ENCODE measurements at regions not wholly inside any gene's neighbourhood (a gene's known extent, or its start where the extent isn't known, plus 50 kb on each side); places are given as distances from the start of the nearest gene placed in this dataset.

GRCh38 chr2:49487139-49487538 is 332.8 kb upstream of the FSHR start:
- TF ChIP-seq CTCF (IDR thresholded peaks at IDR 0.05) (no peak), SIN3A (IDR thresholded peaks at IDR 0.05; ENCODE audit: borderline replicate concordance, low read depth, low read length) (no peak), GATA2 (CRISPR knock-in tag; IDR thresholded peaks at IDR 0.05) (no peak), EZH2phosphoT487 (IDR thresholded peaks at IDR 0.05; ENCODE audit: borderline replicate concordance, low read depth) (no peak), FOSL2 (IDR thresholded peaks at IDR 0.05; ENCODE audit: borderline replicate concordance, low read depth) (no peak)
- TF ChIP-seq, protein P1, sequence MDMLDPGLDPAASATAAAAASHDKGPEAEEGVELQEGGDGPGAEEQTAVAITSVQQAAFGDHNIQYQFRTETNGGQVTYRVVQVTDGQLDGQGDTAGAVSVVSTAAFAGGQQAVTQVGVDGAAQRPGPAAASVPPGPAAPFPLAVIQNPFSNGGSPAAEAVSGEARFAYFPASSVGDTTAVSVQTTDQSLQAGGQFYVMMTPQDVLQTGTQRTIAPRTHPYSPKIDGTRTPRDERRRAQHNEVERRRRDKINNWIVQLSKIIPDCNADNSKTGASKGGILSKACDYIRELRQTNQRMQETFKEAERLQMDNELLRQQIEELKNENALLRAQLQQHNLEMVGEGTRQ (IDR thresholded peaks at IDR 0.05; ENCODE audit: borderline replicate concordance, low read depth, low read length), result no peak
- Histone ChIP-seq H3K9me3 (no peaks in the 10 kb centered on the region), H3K27ac (ENCODE audit: low read depth in 2 of 2, low read length in 1 of 2) (no peak overlapping the region), H3K9ac (no peak overlapping the region), H3K4me1 (ENCODE audit: control insufficient read depth in 1 of 2, insufficient read depth in 2 of 2, low read depth in 1 of 2, low read length in 1 of 2) (no peaks in the 10 kb centered on the region), H3K79me2 (ENCODE audit: insufficient read depth) (no peaks in the 10 kb centered on the region), H4K20me1 (ENCODE audit: insufficient read depth) (no peaks in the 10 kb centered on the region), H3F3A (replicated peaks; ENCODE audit: insufficient read depth) (no peaks in the 10 kb centered on the region), H3K4me2 (no peak overlapping the region), H3K9me2 (no peaks in the 10 kb centered on the region), H3K36me3 (replicated peaks in 1 of 2; ENCODE audit: control insufficient read depth in 1 of 2, insufficient read depth in 2 of 2, low read length in 1 of 2) (no peaks in the 10 kb centered on the region), H3K4me3 (ENCODE audit: low read depth in 2 of 2, low read length in 1 of 2) (no peak overlapping the region), H3K27me3 (ENCODE audit: insufficient read depth) (no peaks in the 10 kb centered on the region), H2AFZ (ENCODE audit: low read depth) (no peak overlapping the region)
- DNase-seq, result no peak
- 32% methylated on average over 1 of the region's 1 CpG for WGBS (ENCODE audit: low lambda C conversion rate)
- ChIA-PET CTCF (interaction anchor here (1.6 kb wide), 1 partner anchor 540 kb away, joined by 3 read pairs; no protein-coding TSS in a partner anchor), POLR2A (no interaction called here)

GRCh38 chr2:49480520-49480919 is 326.2 kb upstream of the FSHR start:
- POLR2A ChIA-PET, result no interaction called here
- no peaks in the 10 kb centered on the region for H3K79me2 ChIP-seq (ENCODE audit: insufficient read depth)
- DNase-seq, result no peak
- no peak for TF ChIP-seq MXI1 (IDR thresholded peaks at IDR 0.05; ENCODE audit: low read depth, low read length)
- TF ChIP-seq NRF1 (IDR thresholded peaks at IDR 0.05; ENCODE audit: low read depth, low read length), result no peak
- TF ChIP-seq FOXM1 (IDR thresholded peaks at IDR 0.05; ENCODE audit: low read depth), result no peak
- TF ChIP-seq CTCF (IDR thresholded peaks at IDR 0.05), result no peak
- TF ChIP-seq FOSL2 (IDR thresholded peaks at IDR 0.05; ENCODE audit: borderline replicate concordance, low read depth), result no peak
- no peak for TF ChIP-seq EP300 (IDR thresholded peaks at IDR 0.05; ENCODE audit: borderline replicate concordance in 1 of 2, low read depth in 1 of 2, low read length in 1 of 2)
- no peak for TF ChIP-seq ELF1 (IDR thresholded peaks at IDR 0.05)
- TF ChIP-seq, protein P2, sequence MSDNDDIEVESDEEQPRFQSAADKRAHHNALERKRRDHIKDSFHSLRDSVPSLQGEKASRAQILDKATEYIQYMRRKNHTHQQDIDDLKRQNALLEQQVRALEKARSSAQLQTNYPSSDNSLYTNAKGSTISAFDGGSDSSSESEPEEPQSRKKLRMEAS (IDR thresholded peaks at IDR 0.05; ENCODE audit: low read depth), result no peak
- TF ChIP-seq REST (IDR thresholded peaks at IDR 0.05; ENCODE audit: low read depth, low read length), result no peak
- H4K20me1 ChIP-seq (ENCODE audit: insufficient read depth), result no peaks in the 10 kb centered on the region
- H3K27ac ChIP-seq (ENCODE audit: low read depth in 2 of 2, low read length in 1 of 2), result no peak overlapping the region
- no peak overlapping the region for H3K9ac ChIP-seq
- no peaks in the 10 kb centered on the region for H3K36me3 ChIP-seq (replicated peaks in 1 of 2; ENCODE audit: control insufficient read depth in 1 of 2, insufficient read depth in 2 of 2, low read length in 1 of 2)
- no peak overlapping the region for H3K4me2 ChIP-seq
- H2AFZ ChIP-seq (ENCODE audit: low read depth), result no peak overlapping the region
- H3F3A ChIP-seq (replicated peaks; ENCODE audit: insufficient read depth), result no peaks in the 10 kb centered on the region
- 4% methylated on average over 1 of the region's 1 CpG for WGBS (ENCODE audit: low lambda C conversion rate)
- H3K9me2 ChIP-seq, result no peaks in the 10 kb centered on the region
- no peaks in the 10 kb centered on the region for H3K27me3 ChIP-seq (ENCODE audit: insufficient read depth)
- no peaks in the 10 kb centered on the region for H3K4me1 ChIP-seq (ENCODE audit: control insufficient read depth in 1 of 2, insufficient read depth in 2 of 2, low read depth in 1 of 2, low read length in 1 of 2)
- CTCF ChIA-PET, result no interaction called here
- H3K4me3 ChIP-seq (ENCODE audit: low read depth in 2 of 2, low read length in 1 of 2), result no peak overlapping the region
- 0 out of 2 replicates have a peak, but pooled peaks cover 2% of the 10 kb centered on the region for H3K9me3 ChIP-seq

All from SK-N-SH (cell line).